Type B pancreatic cell (in vitro differentiated cells): ENCODE measurements at regions not wholly inside any gene's neighbourhood (a gene's known extent, or its start where the extent isn't known, plus 50 kb on each side); places are given as distances from the start of the nearest gene placed in this dataset.

Source experiments
- DNase-seq: peaks from one replicate; pipeline ENCODE4 v3.0.0; 2021; ENCODE audit warnings: mixed read lengths; ENCODE audit not compliant: unreplicated experiment; ENCODE audit errors: extremely low spot score
- H3K27ac Mint-ChIP-seq: 2 replicates; pipeline ENCODE4 v1.8.0; 2021; ENCODE audit warnings: mild to moderate bottlenecking, mixed read lengths
- H3K27me3 Mint-ChIP-seq: 2 replicates; pipeline ENCODE4 v1.8.0; 2021; ENCODE audit warnings: mixed read lengths
- H3K36me3 Mint-ChIP-seq: 2 replicates; pipeline ENCODE4 v1.8.0; 2021; ENCODE audit warnings: mixed read lengths
- H3K4me1 Mint-ChIP-seq: one replicate; pipeline ENCODE4 v1.8.0; 2021; ENCODE audit warnings: mixed read lengths; ENCODE audit not compliant: unreplicated experiment
- H3K4me3 Mint-ChIP-seq: 2 replicates; pipeline ENCODE4 v1.8.0; 2021; ENCODE audit warnings: mild to moderate bottlenecking, mixed read lengths
- H3K9me3 Mint-ChIP-seq: 2 replicates; pipeline ENCODE4 v1.8.0; 2021; ENCODE audit warnings: mixed read lengths
- TF ChIP-seq, protein P1 (sequence below): fragments of 200-600 bp; sonication (generic); conservative IDR thresholded peaks from 2 replicates; pipeline ENCODE4 v1.5.0; 2021; ENCODE audit warnings: antibody characterized with exemption, mild to moderate bottlenecking

GRCh38 chr5:57772512-57772911, 289.9 kb upstream of the ACTBL2 start:
- Mint-ChIP-seq H3K9me3 (no peaks in the 10 kb centered on the region), H3K36me3 (no peaks in the 10 kb centered on the region), H3K27me3 (no peaks in the 10 kb centered on the region), H3K4me1 (peaks cover 13% of the 10 kb centered on the region), H3K4me3 (no peak overlapping the region), H3K27ac (no peak overlapping the region)
- DNase-seq, result no peak
- TF ChIP-seq, protein P1, sequence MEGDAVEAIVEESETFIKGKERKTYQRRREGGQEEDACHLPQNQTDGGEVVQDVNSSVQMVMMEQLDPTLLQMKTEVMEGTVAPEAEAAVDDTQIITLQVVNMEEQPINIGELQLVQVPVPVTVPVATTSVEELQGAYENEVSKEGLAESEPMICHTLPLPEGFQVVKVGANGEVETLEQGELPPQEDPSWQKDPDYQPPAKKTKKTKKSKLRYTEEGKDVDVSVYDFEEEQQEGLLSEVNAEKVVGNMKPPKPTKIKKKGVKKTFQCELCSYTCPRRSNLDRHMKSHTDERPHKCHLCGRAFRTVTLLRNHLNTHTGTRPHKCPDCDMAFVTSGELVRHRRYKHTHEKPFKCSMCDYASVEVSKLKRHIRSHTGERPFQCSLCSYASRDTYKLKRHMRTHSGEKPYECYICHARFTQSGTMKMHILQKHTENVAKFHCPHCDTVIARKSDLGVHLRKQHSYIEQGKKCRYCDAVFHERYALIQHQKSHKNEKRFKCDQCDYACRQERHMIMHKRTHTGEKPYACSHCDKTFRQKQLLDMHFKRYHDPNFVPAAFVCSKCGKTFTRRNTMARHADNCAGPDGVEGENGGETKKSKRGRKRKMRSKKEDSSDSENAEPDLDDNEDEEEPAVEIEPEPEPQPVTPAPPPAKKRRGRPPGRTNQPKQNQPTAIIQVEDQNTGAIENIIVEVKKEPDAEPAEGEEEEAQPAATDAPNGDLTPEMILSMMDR, result no peak

DNA sequence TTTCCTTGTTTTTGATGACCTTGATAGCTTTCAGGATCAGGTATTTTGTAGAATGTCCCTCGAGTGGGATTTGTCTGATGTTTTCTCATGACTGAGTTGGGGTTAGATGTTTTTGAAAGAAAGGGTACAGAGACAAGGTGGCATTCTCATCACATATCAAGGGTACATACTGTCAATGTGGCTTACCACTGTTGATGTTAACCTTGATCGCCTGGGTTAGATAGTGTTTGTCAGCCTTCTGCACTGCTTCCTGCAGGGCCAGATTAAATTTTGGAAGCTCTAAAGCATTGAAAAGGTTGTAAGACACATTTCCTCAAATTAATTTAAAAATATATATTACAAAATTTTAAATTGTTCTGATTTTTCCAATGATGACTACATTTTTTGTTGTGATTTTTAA, 287.4 kb upstream of the ACTBL2 start:
- H3K4me1 Mint-ChIP-seq, result no peaks in the 10 kb centered on the region
- no peaks in the 10 kb centered on the region for H3K9me3 Mint-ChIP-seq
- H3K36me3 Mint-ChIP-seq, result no peaks in the 10 kb centered on the region
- no peak overlapping the region for H3K27ac Mint-ChIP-seq
- no peaks in the 10 kb centered on the region for H3K27me3 Mint-ChIP-seq
- no peak for DNase-seq
- no peak overlapping the region for H3K4me3 Mint-ChIP-seq
- TF ChIP-seq, protein P1, result no peak

DNA sequence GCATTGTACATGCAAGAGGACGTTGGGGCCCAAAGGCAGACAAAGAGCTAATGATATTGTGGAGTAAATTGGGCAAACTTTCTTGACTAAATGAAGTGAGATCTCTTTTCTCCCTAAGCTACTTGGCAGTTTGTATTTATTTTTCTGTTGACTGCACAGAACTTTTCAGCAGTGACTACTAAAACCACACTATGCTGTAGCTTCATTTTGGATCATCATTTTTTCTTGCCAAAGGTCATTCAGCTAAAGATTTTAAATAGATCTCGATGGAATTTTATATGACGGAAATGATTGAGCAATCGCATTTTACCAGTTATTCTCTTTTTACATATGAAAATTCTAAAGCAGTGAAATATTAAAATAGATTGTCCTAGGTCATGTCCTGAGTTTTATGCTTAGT, 286.1 kb upstream of the ACTBL2 start:
- no peaks in the 10 kb centered on the region for H3K36me3 Mint-ChIP-seq
- H3K9me3 Mint-ChIP-seq, result no peaks in the 10 kb centered on the region

DNA sequence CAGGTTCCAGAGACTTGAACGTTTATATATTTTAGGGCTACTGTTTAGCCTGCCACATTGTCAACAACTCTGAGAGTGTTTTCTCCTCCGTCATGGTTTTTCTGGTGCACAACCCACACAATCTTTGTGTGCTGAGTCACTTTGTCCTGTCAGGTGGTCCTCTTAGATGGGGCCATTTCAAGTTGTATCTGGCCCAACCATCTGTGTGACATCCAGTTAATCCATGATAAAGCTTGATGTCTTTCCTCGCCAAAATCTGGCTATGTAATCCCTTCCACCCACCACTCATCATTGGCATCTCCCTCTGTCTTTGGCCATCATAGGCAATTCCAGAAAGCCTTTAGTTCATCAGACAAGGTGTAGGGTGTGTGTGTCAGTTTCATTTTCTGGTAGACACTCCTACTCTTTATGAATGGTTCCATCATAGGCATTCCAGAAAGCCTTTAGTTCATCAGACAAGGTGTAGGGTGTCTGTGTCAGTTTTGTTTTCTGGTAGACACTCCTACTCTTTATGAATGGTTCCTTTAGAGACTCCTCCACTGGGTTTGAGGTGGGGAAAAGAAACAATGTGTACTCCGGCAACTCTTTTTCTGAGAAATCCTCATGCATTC, 282.0 kb upstream of the ACTBL2 start:
- H3K36me3 Mint-ChIP-seq, result no peaks in the 10 kb centered on the region
- no peak overlapping the region for H3K27ac Mint-ChIP-seq
- DNase-seq, result no peak
- TF ChIP-seq, protein P1, result no peak
- H3K4me3 Mint-ChIP-seq, result no peak overlapping the region
- no peaks in the 10 kb centered on the region for H3K9me3 Mint-ChIP-seq
- no peaks in the 10 kb centered on the region for H3K4me1 Mint-ChIP-seq
- H3K27me3 Mint-ChIP-seq, result no peaks in the 10 kb centered on the region

More for the DNA sequence above, 286.1 kb upstream of the ACTBL2 start:
- no peaks in the 10 kb centered on the region for H3K4me1 Mint-ChIP-seq
- no peaks in the 10 kb centered on the region for H3K27me3 Mint-ChIP-seq
- H3K4me3 Mint-ChIP-seq, result no peak overlapping the region
- H3K27ac Mint-ChIP-seq, result no peak overlapping the region
- TF ChIP-seq, protein P1, result no peak
- DNase-seq, result no peak

- H3K36me3 Mint-ChIP-seq, result no peaks in the 10 kb centered on the region
- no peaks in the 10 kb centered on the region for H3K4me1 Mint-ChIP-seq
- H3K27me3 Mint-ChIP-seq, result no peaks in the 10 kb centered on the region
- no peak overlapping the region for H3K4me3 Mint-ChIP-seq
- TF ChIP-seq, protein P1, result no peak
- H3K9me3 Mint-ChIP-seq, result peaks cover 6% of the 10 kb centered on the region
- no peak overlapping the region for H3K27ac Mint-ChIP-seq
- DNase-seq, result no peak
Observed at GRCh38 chr5:57761513-57761912, 278.9 kb upstream of the ACTBL2 start.

DNA sequence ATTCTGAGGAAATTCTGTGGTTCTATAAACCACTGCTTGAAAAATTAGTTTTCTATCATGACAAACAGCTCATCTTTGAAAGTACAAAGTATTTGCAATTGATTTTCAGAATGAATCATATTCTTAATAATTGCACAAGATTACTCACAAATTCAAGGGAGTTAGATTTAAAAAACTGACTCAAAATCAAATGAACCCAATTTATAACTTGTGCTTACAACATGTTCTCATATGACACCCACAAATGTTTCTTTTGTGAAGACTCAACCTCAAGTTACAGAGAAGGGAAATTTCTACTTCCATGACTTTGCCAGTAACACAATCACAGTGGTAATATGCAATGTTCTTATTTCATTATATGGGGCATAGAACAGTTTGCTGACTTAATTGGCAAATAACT, 272.0 kb upstream of the ACTBL2 start:
- Mint-ChIP-seq H3K4me3 (no peak overlapping the region), H3K27ac (no peak overlapping the region), H3K27me3 (no peaks in the 10 kb centered on the region), H3K36me3 (no peaks in the 10 kb centered on the region), H3K9me3 (peaks cover 6% of the 10 kb centered on the region), H3K4me1 (no peaks in the 10 kb centered on the region)
- no peak for DNase-seq
- TF ChIP-seq, protein P1, result no peak
